ENCODE measurements at regions not wholly inside any gene's neighbourhood (a gene's known extent, or its start where the extent isn't known, plus 50 kb on each side); places are given as distances from the start of the nearest gene placed in this dataset.
A peak's percentile ranks its signal among the peaks of the same experiment; 100 is the strongest.

- Histone ChIP-seq H3K27me3 (ENCODE audit: insufficient read depth, low read length) (peaks cover 3% of the 10 kb centered on the region; the same call in 1 of the 2 replicates), H3K4me3 (ENCODE audit: low read depth, low read length) (no peak overlapping the region), H3K27ac (ENCODE audit: low read depth, low read length) (no peak overlapping the region), H3K4me1 (ENCODE audit: control insufficient read depth, insufficient read depth, low read length, unreplicated experiment) (peaks cover 12% of the 10 kb centered on the region), H3K79me2 (ENCODE audit: control insufficient read depth, insufficient read depth, low read length, unreplicated experiment) (no peaks in the 10 kb centered on the region), H2AFZ (ENCODE audit: low read length, unreplicated experiment) (peak overlapping the region; percentile 3), H3K36me3 (ENCODE audit: insufficient read depth, low read length) (no peaks in the 10 kb centered on the region)
These were observed 217.1 kb upstream of the PLEKHG7 start for GRCh38 chr12:92485351-92486348.

- no peak overlapping the region for H3K4me3 ChIP-seq (ENCODE audit: low read depth, low read length)
- no peaks in the 10 kb centered on the region for H3K79me2 ChIP-seq (ENCODE audit: control insufficient read depth, insufficient read depth, low read length, unreplicated experiment)
- H3K27me3 ChIP-seq (ENCODE audit: insufficient read depth, low read length): peaks cover 15% of the 10 kb centered on the region; the same call in 1 of the 2 replicates
- no peak overlapping the region for H3K27ac ChIP-seq (ENCODE audit: low read depth, low read length)
- H3K36me3 ChIP-seq (ENCODE audit: insufficient read depth, low read length): no peaks in the 10 kb centered on the region
- no peak overlapping the region for H2AFZ ChIP-seq (ENCODE audit: low read length, unreplicated experiment)
- peaks cover 12% of the 10 kb centered on the region for H3K4me1 ChIP-seq (ENCODE audit: control insufficient read depth, insufficient read depth, low read length, unreplicated experiment)
These were observed 220.2 kb upstream of the PLEKHG7 start for GRCh38 chr12:92482599-92482998.

- Histone ChIP-seq H3K79me2 (ENCODE audit: control insufficient read depth, insufficient read depth, low read length, unreplicated experiment) (no peaks in the 10 kb centered on the region), H2AFZ (ENCODE audit: low read length, unreplicated experiment) (no peak overlapping the region), H3K4me1 (ENCODE audit: control insufficient read depth, insufficient read depth, low read length, unreplicated experiment) (peaks cover 11% of the 10 kb centered on the region), H3K27ac (ENCODE audit: low read depth, low read length) (no peak overlapping the region), H3K36me3 (ENCODE audit: insufficient read depth, low read length) (no peaks in the 10 kb centered on the region), H3K4me3 (ENCODE audit: low read depth, low read length) (no peak overlapping the region), H3K27me3 (ENCODE audit: insufficient read depth, low read length) (peaks cover 15% of the 10 kb centered on the region; the same call in 1 of the 2 replicates)
These were observed 221.7 kb upstream of the PLEKHG7 start for GRCh38 chr12:92481066-92481465.

- Histone ChIP-seq H3K79me2 (ENCODE audit: control insufficient read depth, insufficient read depth, low read length, unreplicated experiment) (no peaks in the 10 kb centered on the region), H3K27me3 (ENCODE audit: insufficient read depth, low read length) (peaks cover 15% of the 10 kb centered on the region; the same call in 1 of the 2 replicates), H3K4me1 (ENCODE audit: control insufficient read depth, insufficient read depth, low read length, unreplicated experiment) (no peaks in the 10 kb centered on the region), H3K36me3 (ENCODE audit: insufficient read depth, low read length) (no peaks in the 10 kb centered on the region), H2AFZ (ENCODE audit: low read length, unreplicated experiment) (no peak overlapping the region), H3K27ac (ENCODE audit: low read depth, low read length) (no peak overlapping the region), H3K4me3 (ENCODE audit: low read depth, low read length) (no peak overlapping the region)
These were observed 224.1 kb upstream of the PLEKHG7 start for GRCh38 chr12:92478692-92479091.

- H3K27me3 ChIP-seq (ENCODE audit: insufficient read depth, low read length): peaks cover 15% of the 10 kb centered on the region; the same call in 1 of the 2 replicates
These were observed 225.9 kb upstream of the PLEKHG7 start for GRCh38 chr12:92476844-92477243.

GRCh38 chr12:92473564-92473963 lies 229.2 kb upstream of the PLEKHG7 start:
- peaks cover 3% of the 10 kb centered on the region; the same call in 1 of the 2 replicates for H3K27me3 ChIP-seq (ENCODE audit: insufficient read depth, low read length)
- H3K27ac ChIP-seq (ENCODE audit: low read depth, low read length): no peak overlapping the region
- no peaks in the 10 kb centered on the region for H3K36me3 ChIP-seq (ENCODE audit: insufficient read depth, low read length)
- H3K4me3 ChIP-seq (ENCODE audit: low read depth, low read length): no peak overlapping the region
- H3K4me1 ChIP-seq (ENCODE audit: control insufficient read depth, insufficient read depth, low read length, unreplicated experiment): no peaks in the 10 kb centered on the region
- H2AFZ ChIP-seq (ENCODE audit: low read length, unreplicated experiment): no peak overlapping the region
- H3K79me2 ChIP-seq (ENCODE audit: control insufficient read depth, insufficient read depth, low read length, unreplicated experiment): no peaks in the 10 kb centered on the region

More at GRCh38 chr12:92476844-92477243, 225.9 kb upstream of the PLEKHG7 start:
- no peak overlapping the region for H3K27ac ChIP-seq (ENCODE audit: low read depth, low read length)
- H3K79me2 ChIP-seq (ENCODE audit: control insufficient read depth, insufficient read depth, low read length, unreplicated experiment): no peaks in the 10 kb centered on the region
- no peaks in the 10 kb centered on the region for H3K4me1 ChIP-seq (ENCODE audit: control insufficient read depth, insufficient read depth, low read length, unreplicated experiment)
- no peak overlapping the region for H2AFZ ChIP-seq (ENCODE audit: low read length, unreplicated experiment)
- no peak overlapping the region for H3K4me3 ChIP-seq (ENCODE audit: low read depth, low read length)
- H3K36me3 ChIP-seq (ENCODE audit: insufficient read depth, low read length): no peaks in the 10 kb centered on the region

- Histone ChIP-seq H3K27ac (ENCODE audit: low read depth, low read length) (no peak overlapping the region), H3K27me3 (ENCODE audit: insufficient read depth, low read length) (no peaks in the 10 kb centered on the region), H2AFZ (ENCODE audit: low read length, unreplicated experiment) (no peak overlapping the region), H3K4me3 (ENCODE audit: low read depth, low read length) (no peak overlapping the region), H3K36me3 (ENCODE audit: insufficient read depth, low read length) (no peaks in the 10 kb centered on the region), H3K79me2 (ENCODE audit: control insufficient read depth, insufficient read depth, low read length, unreplicated experiment) (no peaks in the 10 kb centered on the region), H3K4me1 (ENCODE audit: control insufficient read depth, insufficient read depth, low read length, unreplicated experiment) (no peaks in the 10 kb centered on the region)
These were observed 230.6 kb upstream of the PLEKHG7 start for GRCh38 chr12:92472201-92472600.

- H3K27ac ChIP-seq (ENCODE audit: low read depth, low read length): no peak overlapping the region
- H3K4me3 ChIP-seq (ENCODE audit: low read depth, low read length): no peak overlapping the region
- H2AFZ ChIP-seq (ENCODE audit: low read length, unreplicated experiment): no peak overlapping the region
- no peaks in the 10 kb centered on the region for H3K36me3 ChIP-seq (ENCODE audit: insufficient read depth, low read length)
- H3K27me3 ChIP-seq (ENCODE audit: insufficient read depth, low read length): no peaks in the 10 kb centered on the region
- no peaks in the 10 kb centered on the region for H3K4me1 ChIP-seq (ENCODE audit: control insufficient read depth, insufficient read depth, low read length, unreplicated experiment)
- no peaks in the 10 kb centered on the region for H3K79me2 ChIP-seq (ENCODE audit: control insufficient read depth, insufficient read depth, low read length, unreplicated experiment)
These were observed 231.2 kb upstream of the PLEKHG7 start for GRCh38 chr12:92471551-92471950.

- Histone ChIP-seq H3K79me2 (ENCODE audit: control insufficient read depth, insufficient read depth, low read length, unreplicated experiment) (no peaks in the 10 kb centered on the region), H3K36me3 (ENCODE audit: insufficient read depth, low read length) (no peaks in the 10 kb centered on the region), H3K27me3 (ENCODE audit: insufficient read depth, low read length) (no peaks in the 10 kb centered on the region), H3K27ac (ENCODE audit: low read depth, low read length) (no peak overlapping the region), H3K4me3 (ENCODE audit: low read depth, low read length) (no peak overlapping the region), H3K4me1 (ENCODE audit: control insufficient read depth, insufficient read depth, low read length, unreplicated experiment) (no peaks in the 10 kb centered on the region), H2AFZ (ENCODE audit: low read length, unreplicated experiment) (no peak overlapping the region)
These were observed 232.2 kb upstream of the PLEKHG7 start for GRCh38 chr12:92470608-92471021.

- Histone ChIP-seq H3K4me1 (ENCODE audit: control insufficient read depth, insufficient read depth, low read length, unreplicated experiment) (no peaks in the 10 kb centered on the region), H3K27me3 (ENCODE audit: insufficient read depth, low read length) (no peaks in the 10 kb centered on the region), H3K36me3 (ENCODE audit: insufficient read depth, low read length) (no peaks in the 10 kb centered on the region), H3K4me3 (ENCODE audit: low read depth, low read length) (no peak overlapping the region), H3K79me2 (ENCODE audit: control insufficient read depth, insufficient read depth, low read length, unreplicated experiment) (no peaks in the 10 kb centered on the region), H2AFZ (ENCODE audit: low read length, unreplicated experiment) (no peak overlapping the region), H3K27ac (ENCODE audit: low read depth, low read length) (no peak overlapping the region)
These were observed 233.0 kb upstream of the PLEKHG7 start for GRCh38 chr12:92469837-92470236.
